NCI-H748 treated with DMSO at 0.1 percent for 48 hours (cell line): ENCODE measurements at regions not wholly inside any gene's neighbourhood (a gene's known extent, or its start where the extent isn't known, plus 50 kb on each side); places are given as distances from the start of the nearest gene placed in this dataset.

Experiments
- DNase-seq: peaks from one replicate; lab custom pipeline; 2025; lab: John Stamatoyannopoulos, UW

DNA sequence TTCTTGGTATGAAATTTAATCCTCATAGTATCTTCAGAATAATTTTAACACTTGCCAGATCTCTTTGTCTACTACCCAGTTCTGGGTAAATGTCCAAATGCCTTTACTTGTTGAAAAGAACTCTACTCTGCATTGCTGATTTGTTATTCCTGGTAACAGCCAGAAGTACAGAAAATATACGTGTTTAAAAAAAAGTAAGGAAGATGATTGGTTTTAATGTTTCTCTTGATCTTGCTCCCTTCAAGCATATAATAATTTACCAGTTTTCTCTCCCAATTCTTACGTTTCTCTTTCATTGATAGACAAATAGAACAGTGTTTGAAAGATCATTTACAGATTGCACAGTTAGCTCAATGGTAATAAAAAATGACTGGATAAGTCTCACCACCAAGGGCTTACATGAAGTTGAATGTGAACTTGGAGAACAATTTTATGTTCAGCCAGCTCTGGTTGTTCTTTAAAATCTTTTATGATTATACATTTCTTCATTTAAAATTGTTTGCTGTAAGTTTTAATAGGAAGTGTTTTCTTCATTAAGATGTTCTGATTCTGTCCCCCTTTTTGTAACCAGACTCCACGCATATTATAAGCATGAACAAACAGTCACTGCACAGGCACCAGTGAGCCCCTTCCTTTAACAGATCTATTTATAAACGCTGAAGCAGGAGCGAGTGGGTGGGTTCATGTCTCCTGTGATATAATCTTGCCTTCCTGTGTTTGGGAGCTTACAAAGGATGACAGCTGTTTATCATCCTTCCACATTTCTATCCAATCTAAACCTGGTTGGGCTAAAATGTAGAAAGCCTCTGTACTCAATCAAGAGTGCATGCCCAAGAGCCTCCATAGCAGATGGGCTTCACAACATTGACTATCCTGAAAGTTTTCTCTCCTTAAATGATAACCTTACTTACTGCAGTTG, 299.5 kb downstream of the PRL start:
- DNase-seq: no peak

DNA sequence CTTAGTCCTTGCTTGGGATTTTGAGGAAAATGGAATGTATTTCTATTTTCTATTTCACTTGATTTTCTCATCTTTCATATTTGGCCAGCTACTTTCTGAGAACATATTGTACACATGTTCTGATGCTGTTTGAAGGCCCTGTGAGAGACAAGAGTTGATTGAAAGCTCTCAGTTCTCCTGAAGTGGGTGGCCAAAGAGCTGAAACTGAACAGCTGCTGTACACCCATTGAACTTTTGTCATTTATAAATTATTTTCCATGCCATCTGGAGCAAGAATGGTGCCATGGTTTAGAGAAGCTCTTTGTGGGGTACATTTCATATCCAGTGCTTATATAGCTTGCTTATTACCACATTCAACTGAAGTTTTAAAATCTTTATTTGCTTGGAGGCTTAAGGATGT, 298.3 kb downstream of the PRL start:
- DNase-seq: no peak

DNA sequence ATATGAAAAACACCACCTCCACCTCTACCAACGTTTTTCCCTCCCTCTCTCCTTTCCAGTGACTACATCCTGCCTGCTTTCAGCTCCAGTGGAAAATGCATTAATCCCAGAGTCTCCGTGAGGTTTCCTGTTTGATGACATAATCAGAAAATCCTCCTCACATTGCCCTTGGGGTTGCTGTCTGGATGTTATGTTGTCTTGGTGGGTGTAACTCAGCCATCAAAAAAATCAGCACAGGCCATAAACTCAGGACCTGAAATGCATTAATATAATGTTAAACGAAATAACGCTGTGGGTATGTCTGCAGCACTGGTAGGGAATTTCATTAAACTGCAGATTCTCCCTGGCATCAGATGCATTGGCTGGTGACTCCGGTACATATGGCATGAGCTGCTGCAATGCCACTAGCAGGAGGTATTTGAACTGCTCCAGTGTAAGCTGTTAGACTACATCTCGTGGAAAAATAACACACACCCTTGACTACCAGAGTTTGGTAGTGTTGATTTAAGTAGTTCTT, 297.8 kb downstream of the PRL start:
- no peak for DNase-seq

DNA sequence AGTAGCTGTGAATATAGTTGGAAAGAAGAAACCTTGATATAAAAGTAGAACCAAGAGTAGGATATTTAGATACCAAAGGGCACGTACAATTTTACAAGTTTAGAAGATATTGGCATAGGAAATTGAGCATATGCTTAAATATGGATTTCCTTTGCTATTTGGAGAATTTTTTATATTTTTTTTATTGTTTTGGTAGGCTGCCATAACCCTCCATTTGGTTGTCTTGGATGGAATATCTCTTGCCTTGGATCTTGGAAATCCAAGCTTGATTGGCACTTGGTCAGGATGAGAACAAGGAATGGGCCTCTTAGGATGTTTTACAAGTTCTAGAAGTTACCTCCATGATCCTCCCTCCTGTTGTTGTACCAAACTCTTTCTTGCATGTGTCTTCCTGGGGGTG, 297.1 kb downstream of the PRL start:
- no peak for DNase-seq

DNA sequence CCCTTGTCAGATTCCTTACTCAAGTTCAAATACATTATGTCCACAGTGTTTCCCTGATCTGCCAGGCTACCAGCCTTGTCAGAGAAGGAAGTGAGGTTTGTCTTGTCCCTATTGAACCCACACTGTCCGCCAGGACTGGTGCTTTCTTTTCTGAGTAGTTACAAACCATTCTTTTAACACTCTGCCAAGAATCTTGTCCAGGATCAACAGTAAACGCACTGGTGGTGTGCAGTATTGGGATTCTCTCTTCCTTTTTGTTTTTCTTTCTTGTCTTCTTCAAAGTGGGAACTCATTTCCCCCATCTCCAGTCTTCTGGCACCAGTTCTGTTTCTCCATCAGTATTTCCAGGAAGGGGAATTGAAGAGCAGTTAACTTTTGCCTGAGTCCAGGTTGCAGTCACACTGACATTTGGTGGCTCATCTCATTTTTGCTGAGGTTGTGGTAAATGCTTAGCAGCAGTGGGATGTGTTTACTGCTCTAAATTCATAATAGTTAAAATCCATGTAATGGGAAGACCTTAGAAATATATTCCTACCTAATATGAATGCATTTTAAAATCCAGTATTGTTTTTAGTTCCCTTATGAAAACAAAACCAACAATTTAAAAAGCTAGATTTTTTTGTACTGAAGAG, 295.3 kb downstream of the PRL start:
- DNase-seq: no peak

DNA sequence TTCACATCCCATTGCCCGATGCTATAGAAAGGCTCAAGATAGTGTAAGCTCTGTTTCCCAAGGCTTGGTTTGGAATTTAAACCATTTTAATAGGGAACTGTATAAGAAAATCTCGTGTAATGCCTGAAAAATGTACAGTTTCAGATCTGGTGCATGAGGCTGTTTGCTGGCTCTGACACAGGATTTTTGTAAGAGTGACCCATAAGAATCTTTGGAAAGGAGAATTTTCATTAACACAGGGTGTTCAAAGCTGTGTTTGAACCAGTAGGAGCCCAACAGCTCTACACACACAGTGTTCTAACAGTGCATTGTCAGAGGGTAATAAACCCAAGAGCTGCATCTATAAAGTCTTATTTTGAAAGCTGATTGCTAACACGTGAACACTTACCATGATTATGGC, 293.5 kb downstream of the PRL start:
- no peak for DNase-seq

DNA sequence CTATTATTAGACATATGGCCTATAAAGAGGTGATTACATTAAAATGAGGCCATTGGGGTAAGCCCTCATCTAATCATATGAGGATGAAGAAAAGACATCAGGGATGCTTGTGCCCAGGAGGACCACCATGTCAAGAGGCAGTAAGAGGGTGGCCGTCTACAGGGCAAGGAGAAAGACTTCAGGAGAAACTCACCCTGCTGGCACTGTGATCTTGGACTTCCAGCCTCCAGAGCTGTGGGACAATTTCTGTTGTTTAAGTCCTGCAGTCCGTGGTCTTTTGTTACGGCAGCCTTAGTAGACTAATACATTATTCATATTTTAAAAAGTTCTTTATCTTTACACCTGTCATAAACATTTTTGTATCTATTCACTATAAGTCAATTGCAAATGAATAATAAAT, 290.0 kb downstream of the PRL start:
- DNase-seq: no peak

DNA sequence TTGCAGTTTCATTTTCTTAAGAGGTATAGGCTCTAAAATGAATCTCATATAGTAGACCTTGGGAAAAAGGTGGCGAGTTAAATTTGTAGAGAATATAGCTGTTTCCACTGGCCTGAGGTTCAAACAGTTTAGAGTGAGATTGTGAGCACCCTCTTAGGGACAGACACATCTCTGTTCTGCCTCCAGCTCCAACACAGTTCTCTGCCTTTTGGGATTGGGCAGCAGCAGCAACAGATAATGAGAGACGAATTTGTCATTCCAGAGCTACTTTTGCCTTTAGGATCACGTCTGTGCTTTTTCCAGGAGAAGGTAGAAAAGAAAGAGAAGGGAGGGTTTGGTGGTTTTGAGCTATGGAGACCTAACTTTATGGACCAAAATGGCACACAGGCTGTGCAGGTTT, 289.4 kb downstream of the PRL start:
- no peak for DNase-seq

DNA sequence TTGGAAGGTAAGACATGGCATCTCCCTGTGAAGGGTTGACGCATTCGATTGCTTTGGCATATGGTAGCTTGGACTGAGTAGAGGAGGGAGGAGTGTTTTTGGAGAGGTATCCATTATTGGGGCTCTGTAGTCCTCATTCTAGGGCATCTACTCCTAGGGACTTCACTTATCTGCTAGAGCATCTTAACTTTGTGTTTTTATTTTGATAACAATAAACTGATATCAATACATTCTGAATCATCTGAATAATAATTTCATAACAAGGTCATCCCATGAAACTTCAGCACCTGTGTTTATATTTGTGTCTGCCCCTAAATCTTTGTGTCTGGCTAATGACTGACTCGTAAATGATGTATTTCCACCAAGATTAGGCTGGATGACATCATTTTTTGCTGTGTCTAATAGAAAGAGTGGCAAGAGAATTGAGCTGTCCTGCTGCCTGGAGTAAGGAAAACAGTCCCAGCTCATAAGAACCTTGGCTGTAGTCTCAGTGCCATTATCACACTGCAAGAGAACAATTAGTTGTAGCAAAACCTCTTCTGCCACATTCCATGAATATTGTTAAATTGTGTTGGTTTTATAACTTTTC, 288.5 kb downstream of the PRL start:
- DNase-seq: no peak

DNA sequence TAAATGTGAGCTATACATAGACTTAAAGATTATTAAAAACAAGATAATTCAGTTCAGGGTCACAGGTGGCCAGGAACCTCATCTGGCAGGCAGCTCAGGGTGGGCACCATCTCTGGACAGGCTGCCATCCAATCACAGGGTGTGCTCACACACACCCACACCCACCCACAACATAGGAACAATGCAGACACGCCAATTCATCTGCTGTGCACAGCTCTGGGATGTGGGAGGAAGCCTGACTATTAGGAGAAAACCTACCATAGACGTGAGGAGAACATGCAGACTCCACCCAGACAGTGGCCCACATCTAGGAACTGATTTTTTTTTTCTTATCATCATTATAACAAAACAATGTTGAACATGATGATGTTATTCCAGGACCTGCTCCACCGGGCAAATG, 286.7 kb downstream of the PRL start:
- no peak for DNase-seq

DNA sequence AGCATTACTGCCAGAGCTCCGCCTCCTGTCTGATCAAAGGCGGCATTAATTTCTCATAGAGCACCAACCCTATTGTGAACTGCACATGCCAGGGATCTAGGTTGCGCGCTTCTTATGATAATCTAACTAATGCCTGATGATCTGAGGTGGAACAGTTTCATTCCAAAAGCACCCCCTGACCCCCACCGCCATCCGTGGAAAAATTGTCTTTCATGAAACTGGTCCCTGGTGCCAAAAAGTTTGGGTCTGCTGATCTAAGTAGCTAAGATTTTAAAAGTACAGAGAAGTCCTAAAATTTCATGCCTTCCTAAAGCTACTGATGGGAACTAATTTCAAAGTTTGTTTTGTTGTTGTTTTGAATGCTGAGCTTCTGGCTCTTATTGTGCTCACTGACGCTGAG, 281.6 kb downstream of the PRL start:
- DNase-seq: no peak

DNA sequence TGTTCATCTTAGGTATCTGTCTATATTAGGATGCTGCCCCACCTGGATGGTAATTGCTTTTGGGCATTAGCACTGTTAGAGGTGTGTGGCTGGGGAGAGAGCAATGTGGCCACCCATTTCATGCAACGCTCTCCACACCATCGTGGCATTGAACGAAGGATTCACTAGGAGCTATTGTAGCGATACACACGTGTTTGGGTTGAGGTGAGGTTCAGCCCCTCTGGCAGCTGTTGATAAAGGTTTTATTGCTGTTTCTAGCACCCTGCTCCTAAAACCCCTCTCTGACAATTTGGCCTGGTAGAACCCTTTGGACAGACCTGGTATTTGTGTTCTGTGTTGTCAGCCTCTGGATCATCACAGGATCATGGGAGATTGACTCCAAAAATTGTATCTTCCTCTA, 280.9 kb downstream of the PRL start:
- no peak for DNase-seq

DNA sequence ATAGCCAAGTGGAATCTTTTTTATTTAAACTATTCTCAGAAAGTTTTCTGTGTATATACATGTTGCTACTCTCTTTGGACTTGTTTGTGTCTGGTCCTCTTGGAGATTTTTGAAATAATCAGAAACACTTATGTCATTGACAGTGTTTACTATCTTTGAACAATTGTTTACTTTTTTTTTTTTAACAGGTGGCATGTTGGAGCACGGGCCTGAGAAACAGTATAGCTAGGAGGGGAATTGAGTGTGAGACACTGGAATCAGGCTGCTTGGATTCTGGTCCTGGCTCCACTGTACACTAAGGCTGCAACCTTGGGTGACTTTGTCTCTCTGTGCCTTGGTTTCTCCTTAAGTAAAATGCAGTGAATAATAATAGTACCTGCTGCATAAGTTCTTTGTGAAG, 279.6 kb downstream of the PRL start:
- DNase-seq: no peak

DNA sequence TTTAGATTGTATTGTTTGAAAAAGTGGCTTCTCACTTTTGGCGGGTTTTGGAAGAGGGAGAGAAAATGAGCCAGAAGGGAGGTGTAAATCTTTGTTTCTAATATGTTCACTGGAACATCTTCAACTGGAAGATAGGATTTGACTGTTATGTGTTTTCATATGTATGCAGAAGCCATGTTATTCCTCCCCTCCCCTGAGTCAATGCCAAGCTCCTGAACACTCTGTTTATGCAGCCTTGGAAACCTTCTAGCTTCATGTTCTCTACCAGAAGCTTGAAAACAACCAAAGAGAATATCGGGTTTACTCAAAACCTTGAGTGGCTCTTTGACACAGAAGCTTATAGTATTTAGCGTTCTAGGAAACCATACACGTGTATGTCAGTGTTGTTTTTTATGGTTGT, 279.1 kb downstream of the PRL start:
- no peak for DNase-seq

DNA sequence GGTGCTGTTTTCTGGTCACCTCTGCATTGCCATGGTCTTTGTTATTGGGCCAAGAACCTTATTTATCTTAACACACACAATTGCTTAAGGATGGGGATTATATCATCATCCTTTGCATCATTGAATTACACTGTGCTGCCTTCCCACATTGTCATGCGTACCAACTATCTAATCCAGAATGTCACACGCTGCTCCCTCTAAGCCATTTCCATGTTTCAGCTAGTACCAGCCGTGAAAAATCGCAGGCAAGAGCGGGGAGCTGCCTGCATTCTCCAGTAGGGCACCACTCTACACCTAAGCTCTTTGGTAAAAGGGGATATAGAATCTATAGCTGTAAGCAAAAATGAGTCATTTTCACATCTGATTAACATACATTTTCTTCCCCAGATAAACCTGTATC, 277.0 kb downstream of the PRL start:
- DNase-seq: no peak

DNA sequence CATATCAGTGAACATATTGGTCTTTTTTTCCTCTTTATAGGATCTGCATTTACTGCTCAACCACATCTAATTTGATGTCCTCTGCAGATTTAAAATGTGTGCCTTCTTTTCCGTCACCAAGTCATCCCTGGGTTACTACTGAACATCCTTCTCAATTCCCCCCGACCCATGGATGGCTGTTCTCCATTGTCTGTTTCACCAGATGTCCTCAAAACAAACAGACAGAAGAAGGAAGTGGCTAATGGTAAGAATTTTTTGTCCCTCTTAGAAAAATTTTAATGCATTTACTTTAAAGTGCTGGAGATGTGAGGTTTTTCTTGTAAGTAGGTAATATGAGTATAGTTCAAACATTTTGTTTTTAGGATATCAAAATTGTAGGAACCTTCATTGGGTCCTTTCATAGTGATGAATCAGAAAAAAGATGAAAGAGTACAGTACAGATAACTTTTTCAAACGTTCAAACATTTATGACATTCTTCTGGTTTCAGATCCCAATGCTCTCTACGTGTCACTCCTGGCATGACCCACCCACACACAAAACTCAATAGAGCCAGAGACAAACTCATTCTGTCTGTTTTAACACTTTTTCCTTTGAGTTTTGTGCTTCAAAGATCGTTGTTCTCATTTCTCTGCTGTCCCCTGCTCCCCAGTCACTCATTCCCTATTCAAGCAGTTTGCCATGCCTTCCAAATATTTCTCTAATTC, 276.4 kb downstream of the PRL start:
- DNase-seq: no peak

DNA sequence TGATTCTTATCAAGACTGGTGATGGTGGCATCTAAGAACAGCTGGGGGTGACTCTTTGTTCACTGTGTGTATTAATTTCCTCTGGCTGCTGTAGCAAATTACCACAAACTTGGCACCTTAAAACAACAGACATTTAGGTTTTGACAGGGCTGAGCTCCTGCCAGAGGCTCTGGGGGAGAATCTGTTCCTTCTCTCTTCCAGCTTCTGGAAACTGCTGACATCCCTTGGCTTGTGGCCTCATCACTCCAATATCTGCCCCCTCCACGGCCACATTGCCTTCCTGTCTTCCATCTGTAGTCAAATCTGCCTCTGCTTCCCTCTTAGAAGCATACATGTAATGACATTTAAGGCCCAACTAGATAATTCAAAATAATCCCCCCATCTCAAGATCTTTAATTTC, 274.9 kb downstream of the PRL start:
- no peak for DNase-seq

DNA sequence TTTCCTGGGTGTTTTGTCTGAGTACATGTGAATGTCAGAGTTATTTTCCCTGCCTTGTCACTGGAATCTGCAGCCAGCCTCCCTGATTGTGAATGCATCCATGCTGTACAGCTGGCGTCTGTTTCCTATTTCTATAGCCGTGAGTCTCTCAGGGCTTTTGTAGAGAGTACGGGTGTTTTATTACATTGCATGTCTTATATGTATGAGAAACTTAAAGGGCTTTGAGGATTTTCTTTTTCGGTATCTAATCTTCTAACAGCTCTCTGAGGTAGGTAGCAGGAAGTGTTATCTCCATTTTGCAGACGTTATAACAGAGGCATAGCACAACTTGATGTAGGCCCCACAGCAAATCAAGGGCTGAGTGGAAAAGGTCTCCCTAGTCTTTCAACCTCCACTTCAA, 272.9 kb downstream of the PRL start:
- DNase-seq: no peak

DNA sequence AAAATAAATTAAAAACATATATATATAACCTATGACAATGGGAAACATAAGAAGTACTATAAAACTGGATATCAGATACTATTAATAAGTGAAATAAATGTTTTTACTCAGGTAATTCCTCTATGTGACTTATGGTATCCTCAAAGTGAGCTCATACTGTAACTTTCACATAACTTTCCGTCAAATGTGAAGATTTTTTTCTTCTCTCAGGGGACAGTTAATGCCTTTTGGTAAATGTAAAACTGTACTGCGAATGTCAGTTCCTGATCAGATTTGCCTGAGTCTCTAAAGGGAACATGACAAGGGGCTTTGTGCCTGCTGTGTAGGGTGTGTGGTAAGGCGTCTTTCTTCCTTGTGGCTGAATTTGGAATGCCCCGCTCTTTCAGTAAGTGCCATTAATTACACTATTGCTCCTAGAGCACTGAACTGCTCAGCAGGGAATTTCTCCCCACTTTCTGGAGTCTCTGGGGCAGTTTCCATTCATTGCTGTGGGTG, 271.8 kb downstream of the PRL start:
- DNase-seq: no peak

DNA sequence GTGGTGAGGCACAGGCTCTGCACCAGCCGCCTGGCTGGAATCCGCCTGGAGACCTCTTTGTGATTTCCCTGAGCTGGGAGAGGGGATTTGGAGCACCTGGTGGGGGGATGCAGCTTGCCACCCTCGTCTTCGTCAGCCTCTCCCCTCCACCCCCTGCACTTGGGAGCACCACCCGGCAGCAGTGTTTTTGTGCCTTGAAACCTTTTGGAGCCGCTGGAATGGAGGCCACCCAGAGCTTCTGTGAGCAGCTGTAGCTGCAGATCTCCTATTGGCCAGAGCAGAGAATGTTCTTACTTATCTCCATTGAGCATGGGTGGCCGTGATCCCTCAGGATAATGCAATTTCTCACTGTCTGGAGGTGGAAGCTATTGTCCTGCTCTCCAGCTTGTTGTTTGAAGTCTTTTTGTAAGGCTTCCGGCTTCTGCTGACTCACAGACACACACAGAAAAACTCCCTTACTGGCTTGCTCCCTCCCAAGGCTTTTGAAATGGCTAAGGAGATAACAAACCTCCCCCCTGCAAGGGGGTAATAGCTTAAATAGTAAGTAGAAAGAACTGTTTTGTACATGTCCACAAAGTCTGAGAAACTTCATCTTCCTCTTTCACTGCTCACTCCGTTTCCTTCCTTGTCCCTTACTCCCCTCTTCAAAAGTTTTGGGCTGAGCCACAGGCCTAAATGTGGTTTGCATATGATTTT, 271.2 kb downstream of the PRL start:
- DNase-seq: no peak

DNA sequence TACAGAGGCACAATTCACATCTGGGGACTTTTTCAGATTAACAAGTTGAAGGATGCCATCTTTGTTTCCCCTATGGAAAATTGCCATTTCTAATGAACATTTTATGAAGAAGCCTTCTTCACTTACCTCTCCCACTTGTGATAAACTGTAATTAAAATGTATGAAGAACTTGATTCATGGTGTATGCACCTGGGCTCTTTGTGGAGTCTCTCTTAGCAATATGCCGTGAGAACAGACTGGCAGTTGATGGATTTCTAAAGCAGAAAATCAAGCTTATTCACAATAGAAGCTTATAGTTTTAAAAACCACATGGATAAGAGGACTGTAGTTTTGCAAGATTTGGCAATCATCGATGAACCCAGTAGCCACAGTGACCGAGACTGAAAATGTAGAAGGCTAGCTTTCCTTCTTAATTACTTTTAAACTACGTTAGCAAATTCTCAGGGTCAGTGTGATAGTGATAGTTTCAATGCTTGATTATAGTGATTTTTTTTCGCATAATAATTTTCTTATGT, 270.6 kb downstream of the PRL start:
- no peak for DNase-seq
